Upper lobe of left lung (tissue), 4 donors: ENCODE measurements at regions not wholly inside any gene's neighbourhood (a gene's known extent, or its start where the extent isn't known, plus 50 kb on each side); places are given as distances from the start of the nearest gene placed in this dataset.

Experiments used
- CTCF ChIP-seq, 6 experiments: fragments of 450-650 bp in 4 of 6; fragments of 200-600 bp in 2 of 6; sonication (generic) in 2 of 6; IDR thresholded peaks; one replicate each; pipeline ENCODE4 v1.5.1; 2016 to 2019; ENCODE audit warnings: antibody characterized with exemption in 6 of 6
- EP300 ChIP-seq, 4 donors: sonication (generic); formaldehyde crosslinking; IDR thresholded peaks; one replicate each; pipeline ENCODE4 v1.5.1; 2017; ENCODE audit warnings: antibody characterized with exemption in 4 of 4, control low read depth in 2 of 4
- POLR2A ChIP-seq, 4 donors: fragments of 450-650 bp; IDR thresholded peaks; one replicate each; pipeline ENCODE4 v1.5.1; 2016 to 2017; ENCODE audit warnings: antibody characterized with exemption in 4 of 4, mild to moderate bottlenecking in 2 of 4

- TF ChIP-seq CTCF (IDR thresholded peaks at IDR 0.05): no peak
- TF ChIP-seq POLR2A (IDR thresholded peaks at IDR 0.05): no peak
- no peak for TF ChIP-seq EP300 (IDR thresholded peaks at IDR 0.05)
Observed at GRCh38 chr3:95752199-95752598, 1062.2 kb upstream of the EPHA6 start.
